Sigmoid colon (tissue), 6 donors: ENCODE measurements at regions not wholly inside any gene's neighbourhood (a gene's known extent, or its start where the extent isn't known, plus 50 kb on each side); places are given as distances from the start of the nearest gene placed in this dataset.

Experiments
- DNase-seq: peaks from one replicate; pipeline ENCODE4 v3.0.0-alpha.2; 2019
- H3K27ac ChIP-seq, 4 donors: fragments of 200-600 bp; sonication (generic); one replicate each; pipeline ENCODE4 v1.5.1; 2016 to 2019; ENCODE audit warnings: mild to moderate bottlenecking in 1 of 4
- H3K27me3 ChIP-seq, 3 donors: fragments of 200-600 bp; sonication (generic); one replicate each; pipeline ENCODE4 v1.5.1; 2019; ENCODE audit warnings: mild to moderate bottlenecking in 1 of 3
- H3K36me3 ChIP-seq, 4 donors: fragments of 200-600 bp; sonication (generic); one replicate each; pipeline ENCODE4 v1.5.1; 2016 to 2019
- H3K4me1 ChIP-seq, 4 donors: fragments of 200-600 bp; sonication (generic); one replicate each; pipeline ENCODE4 v1.5.1; 2017 to 2019
- H3K4me3 ChIP-seq, 4 donors: fragments of 200-600 bp; sonication (generic); one replicate each; pipeline ENCODE4 v1.5.1; 2017 to 2019; ENCODE audit warnings: mild to moderate bottlenecking in 2 of 4, moderate library complexity in 1 of 4
- H3K9me3 ChIP-seq, 4 donors: fragments of 200-600 bp in 3 of 4; sonication (generic) in 3 of 4; one replicate each; pipeline versions ENCODE4 v1.5.1 to v1.6.1; 2013 to 2019
- CTCF ChIP-seq, 4 experiments: fragments of 450-650 bp in 3 of 4; fragments of 200-600 bp in 1 of 4; IDR thresholded peaks; one replicate each; pipeline ENCODE4 v1.5.1; 2016 to 2019; ENCODE audit warnings: antibody characterized with exemption in 4 of 4, mild to moderate bottlenecking in 3 of 4, moderate library complexity in 2 of 4
- EP300 ChIP-seq, 4 donors: sonication (generic); formaldehyde crosslinking; IDR thresholded peaks; one replicate each; pipeline ENCODE4 v1.6.1; 2017; ENCODE audit warnings: antibody characterized with exemption in 4 of 4
- POLR2A ChIP-seq, 2 donors: fragments of 450-650 bp; IDR thresholded peaks; one replicate each; pipeline ENCODE4 v1.6.1; 2016; ENCODE audit warnings: antibody characterized with exemption in 2 of 2, mild to moderate bottlenecking in 2 of 2, moderate library complexity in 2 of 2
- POLR2AphosphoS5 ChIP-seq, 4 donors: sonication (generic); formaldehyde crosslinking; IDR thresholded peaks; one replicate each; pipeline ENCODE4 v1.6.1; 2017; ENCODE audit warnings: antibody characterized with exemption in 4 of 4
- WGBS, 2 donors: extraction: QIAGEN DNeasy Blood & Tissue Kit; methylation state at CpG; one replicate each; pipeline ENCODE4 v1.1.7; 2013; 5-methylcytosine and 5-hydroxymethylcytosine counted together
- intact Hi-C: fragments of 100-400 bp; cut with DNase I; formaldehyde crosslinking; loops from one replicate; pipeline ENCODE4 v1.15.1; 2023
- donor health status: healthy with polysubstance abuse.
- donor health status: healthy.

DNA sequence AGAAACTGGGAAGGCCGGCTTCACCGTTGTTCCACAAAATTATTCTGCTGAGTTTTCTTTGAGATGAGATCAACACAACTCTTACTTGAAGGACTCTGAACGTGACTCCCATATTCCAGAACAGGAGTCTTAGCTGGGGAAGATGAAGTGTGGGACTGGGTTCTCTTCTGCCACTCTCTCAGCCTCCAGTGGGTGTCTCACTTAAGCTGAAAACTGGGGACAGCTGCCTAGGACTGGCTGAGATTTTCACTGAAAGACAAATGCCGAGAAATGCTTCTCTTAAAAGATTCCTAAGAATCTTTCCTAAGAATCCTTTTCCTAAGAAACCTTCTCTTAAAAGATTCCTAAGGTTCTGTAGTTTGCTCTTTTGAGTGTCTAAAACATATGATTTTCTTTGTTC is 156.6 kb upstream of the LHCGR start:
- DNase-seq, result no peak
- intact Hi-C loops, result no loop called here
- no peak for TF ChIP-seq EP300 (IDR thresholded peaks at IDR 0.05)
- no peak for TF ChIP-seq POLR2A (IDR thresholded peaks at IDR 0.05)
- no peak for TF ChIP-seq POLR2AphosphoS5 (IDR thresholded peaks at IDR 0.05)
- TF ChIP-seq CTCF (IDR thresholded peaks at IDR 0.05), result no peak
- H3K9me3 ChIP-seq, result no peaks in the 10 kb centered on the region
- H3K27me3 ChIP-seq, result no peaks in the 10 kb centered on the region
- WGBS, 2 donors, result 61 to 76% methylated on average over 4 of the region's 4 CpGs
- H3K4me1 ChIP-seq, result no peaks in the 10 kb centered on the region
- H3K27ac ChIP-seq, result no peak overlapping the region
- no peak overlapping the region for H3K4me3 ChIP-seq
- no peaks in the 10 kb centered on the region for H3K36me3 ChIP-seq

GRCh38 chr2:48910961-48911360 is 155.4 kb upstream of the LHCGR start:
- Histone ChIP-seq H3K4me3 (no peak overlapping the region), H3K9me3 (no peaks in the 10 kb centered on the region), H3K4me1 (no peaks in the 10 kb centered on the region), H3K27ac (no peak overlapping the region), H3K36me3 (no peaks in the 10 kb centered on the region), H3K27me3 (no peaks in the 10 kb centered on the region)
- DNase-seq, result no peak
- intact Hi-C loops, result no loop called here
- TF ChIP-seq EP300 (IDR thresholded peaks at IDR 0.05) (no peak), POLR2A (IDR thresholded peaks at IDR 0.05) (no peak), CTCF (IDR thresholded peaks at IDR 0.05) (no peak), POLR2AphosphoS5 (IDR thresholded peaks at IDR 0.05) (no peak)

GRCh38 chr2:48906633-48907032 is 151.1 kb upstream of the LHCGR start:
- Histone ChIP-seq H3K4me1 (peaks cover 0 to 7% (median 0%) of the 10 kb centered on the region in 4 donors), H3K27ac (no peak overlapping the region), H3K9me3 (no peaks in the 10 kb centered on the region), H3K36me3 (no peaks in the 10 kb centered on the region), H3K4me3 (no peak overlapping the region), H3K27me3 (peaks cover 0 to 6% (median 0%) of the 10 kb centered on the region in 3 donors)
- no peak for DNase-seq
- 69 to 88% methylated on average over 3 of the region's 3 CpGs for WGBS, 2 donors
- intact Hi-C loops, result no loop called here
- TF ChIP-seq POLR2AphosphoS5 (IDR thresholded peaks at IDR 0.05), result no peak
- no peak for TF ChIP-seq EP300 (IDR thresholded peaks at IDR 0.05)
- no peak for TF ChIP-seq CTCF (IDR thresholded peaks at IDR 0.05)
- TF ChIP-seq POLR2A (IDR thresholded peaks at IDR 0.05), result no peak

DNA sequence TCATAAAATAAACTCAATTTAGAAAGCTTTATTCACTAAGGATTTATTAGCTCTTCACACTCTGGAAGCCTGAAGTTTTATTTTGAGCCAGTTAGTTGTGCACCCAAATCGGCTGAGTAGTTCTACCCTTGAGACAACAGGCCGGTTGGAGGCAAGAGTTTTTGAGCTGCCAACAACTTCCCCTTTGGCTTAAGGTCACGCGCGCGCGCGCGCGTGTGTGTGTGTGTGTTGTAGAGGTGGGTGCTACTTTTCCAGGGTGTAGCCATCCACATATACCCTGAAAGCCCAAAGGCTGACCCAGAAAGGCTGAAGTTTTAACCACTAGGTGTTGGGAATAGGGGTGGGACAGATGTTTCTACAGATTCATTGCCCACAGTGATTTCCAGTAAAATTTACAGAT is 150.2 kb upstream of the LHCGR start:
- peaks cover 0 to 6% (median 0%) of the 10 kb centered on the region in 3 donors for H3K27me3 ChIP-seq
- no peaks in the 10 kb centered on the region for H3K9me3 ChIP-seq
- no peak overlapping the region for H3K4me3 ChIP-seq
- peaks cover 0 to 7% (median 0%) of the 10 kb centered on the region in 4 donors for H3K4me1 ChIP-seq
- DNase-seq, result peak; percentile 65
- intact Hi-C loops, result no loop called here
- TF ChIP-seq EP300 (IDR thresholded peaks at IDR 0.05), result no peak
- TF ChIP-seq POLR2A (IDR thresholded peaks at IDR 0.05), result no peak
- no peak for TF ChIP-seq CTCF (IDR thresholded peaks at IDR 0.05)
- no peak for TF ChIP-seq POLR2AphosphoS5 (IDR thresholded peaks at IDR 0.05)
- H3K27ac ChIP-seq, result no peak overlapping the region
- WGBS, 2 donors, result 82 to 93% methylated on average over 10 of the region's 10 CpGs
- H3K36me3 ChIP-seq, result no peaks in the 10 kb centered on the region

GRCh38 chr2:48902521-48902920 is 147.0 kb upstream of the LHCGR start:
- Histone ChIP-seq H3K36me3 (no peaks in the 10 kb centered on the region), H3K27me3 (peaks cover 0 to 28% (median 0%) of the 10 kb centered on the region in 3 donors), H3K9me3 (no peaks in the 10 kb centered on the region), H3K4me3 (no peak overlapping the region), H3K4me1 (peaks cover 0 to 7% (median 0%) of the 10 kb centered on the region in 4 donors), H3K27ac (no peak overlapping the region)
- intact Hi-C loops, result no loop called here
- DNase-seq, result no peak
- WGBS, 2 donors, result 80 to 85% methylated on average over 5 of the region's 5 CpGs
- no peak for TF ChIP-seq POLR2AphosphoS5 (IDR thresholded peaks at IDR 0.05)
- TF ChIP-seq CTCF (IDR thresholded peaks at IDR 0.05), result no peak
- no peak for TF ChIP-seq POLR2A (IDR thresholded peaks at IDR 0.05)
- TF ChIP-seq EP300 (IDR thresholded peaks at IDR 0.05), result no peak
